Upper lobe of left lung (tissue), 6 donors: ENCODE measurements at regions not wholly inside any gene's neighbourhood (a gene's known extent, or its start where the extent isn't known, plus 50 kb on each side); places are given as distances from the start of the nearest gene placed in this dataset.
"Not testable (repeated sequence)": the region's sequence is repeated elsewhere in the genome, so short reads cannot be mapped to it uniquely, and the experiment has no call there.

Experiments used
- ATAC-seq, 2 donors: fragments of 200-7000 bp; cut with Tn5 transposase; one replicate each; pipeline ENCODE4 v1.9.1; 2022; ENCODE audit warnings: mild to moderate bottlenecking in 2 of 2, moderate library complexity in 2 of 2; ENCODE audit not compliant: low FRiP score in 2 of 2
- DNase-seq, 2 donors: peaks; one replicate each; pipeline ENCODE4 v3.0.0-alpha.2; 2019 to 2020
- H3K27ac ChIP-seq, 4 donors: fragments of 200-600 bp; sonication (generic); one replicate each; pipeline ENCODE4 v1.5.1; 2016 to 2019
- H3K27me3 ChIP-seq, 4 donors: fragments of 200-600 bp; sonication (generic); one replicate each; pipeline ENCODE4 v1.5.1; 2017 to 2019
- H3K36me3 ChIP-seq, 4 donors: fragments of 200-600 bp; sonication (generic); one replicate each; pipeline ENCODE4 v1.5.1; 2016 to 2019
- H3K4me1 ChIP-seq, 4 donors: fragments of 200-600 bp; sonication (generic); one replicate each; pipeline ENCODE4 v1.5.1; 2018 to 2019
- H3K4me3 ChIP-seq, 4 donors: fragments of 200-600 bp; sonication (generic); one replicate each; pipeline ENCODE4 v1.5.1; 2017 to 2019; ENCODE audit warnings: mild to moderate bottlenecking in 2 of 4, moderate library complexity in 1 of 4
- H3K9me3 ChIP-seq, 4 donors: fragments of 200-600 bp; sonication (generic); one replicate each; pipeline ENCODE4 v1.5.1; 2018 to 2019
- CTCF ChIP-seq, 6 experiments: fragments of 450-650 bp in 4 of 6; fragments of 200-600 bp in 2 of 6; sonication (generic) in 2 of 6; IDR thresholded peaks; one replicate each; pipeline ENCODE4 v1.5.1; 2016 to 2019; ENCODE audit warnings: antibody characterized with exemption in 6 of 6
- EP300 ChIP-seq, 4 donors: sonication (generic); formaldehyde crosslinking; IDR thresholded peaks; one replicate each; pipeline ENCODE4 v1.5.1; 2017; ENCODE audit warnings: antibody characterized with exemption in 4 of 4, control low read depth in 2 of 4
- POLR2A ChIP-seq, 4 donors: fragments of 450-650 bp; IDR thresholded peaks; one replicate each; pipeline ENCODE4 v1.5.1; 2016 to 2017; ENCODE audit warnings: antibody characterized with exemption in 4 of 4, mild to moderate bottlenecking in 2 of 4
- POLR2AphosphoS5 ChIP-seq, 2 donors: sonication (generic); formaldehyde crosslinking; IDR thresholded peaks; one replicate each; pipeline ENCODE4 v1.5.1; 2017; ENCODE audit warnings: antibody characterized with exemption in 2 of 2
- WGBS, 2 donors: methylation state at CpG; one replicate each; pipeline ENCODE4 v1.1.5; 2017 to 2018; 5-methylcytosine and 5-hydroxymethylcytosine counted together
- donor health status: DM: no; HTN: no; CAD: no; lungs with moderate emphysema.
- donor health status: DM: no; HTN: yes; CAD: no; lungs with severe emphysema.

- Histone ChIP-seq H3K4me1 (no peaks in the 10 kb centered on the region), H3K4me3 (no peak overlapping the region), H3K27ac (no peak overlapping the region), H3K36me3 (no peaks in the 10 kb centered on the region), H3K9me3 (no peaks in the 10 kb centered on the region), H3K27me3 (no peaks in the 10 kb centered on the region)
- WGBS, 2 donors, result 58 to 69% methylated on average over 6 of the region's 6 CpGs
- ATAC-seq, result no peak
- TF ChIP-seq EP300 (IDR thresholded peaks at IDR 0.05), result no peak
- no peak for DNase-seq
Measured at GRCh38 chr10:117761695-117762094, 219.1 kb downstream of the EMX2 start.

GRCh38 chr10:117762126-117762818 lies 219.7 kb downstream of the EMX2 start:
- Histone ChIP-seq H3K27ac (no peak overlapping the region), H3K27me3 (no peaks in the 10 kb centered on the region), H3K4me1 (no peaks in the 10 kb centered on the region), H3K4me3 (no peak overlapping the region), H3K36me3 (no peaks in the 10 kb centered on the region), H3K9me3 (no peaks in the 10 kb centered on the region)
- no peak for ATAC-seq
- TF ChIP-seq POLR2A (IDR thresholded peaks at IDR 0.05) (no peak), CTCF (IDR thresholded peaks at IDR 0.05) (no peak), EP300 (IDR thresholded peaks at IDR 0.05) (no peak), POLR2AphosphoS5 (IDR thresholded peaks at IDR 0.05) (no peak)
- no peak for DNase-seq
- WGBS, 2 donors, result 78 to 79% methylated on average over 14 of the region's 14 CpGs

GRCh38 chr10:117762819-117763172 lies 220.2 kb downstream of the EMX2 start:
- Histone ChIP-seq H3K27me3 (no peaks in the 10 kb centered on the region), H3K27ac (no peak overlapping the region), H3K4me3 (no peak overlapping the region), H3K36me3 (no peaks in the 10 kb centered on the region), H3K4me1 (no peaks in the 10 kb centered on the region), H3K9me3 (no peaks in the 10 kb centered on the region)
- DNase-seq (no peak), ATAC-seq (peak in 1 of 2 donors; percentile 41)
- no peak for TF ChIP-seq POLR2AphosphoS5 (IDR thresholded peaks at IDR 0.05)
- no peak for TF ChIP-seq EP300 (IDR thresholded peaks at IDR 0.05)
- no peak for TF ChIP-seq POLR2A (IDR thresholded peaks at IDR 0.05)
- no peak for TF ChIP-seq CTCF (IDR thresholded peaks at IDR 0.05)
- 65 to 69% methylated on average over 9 of the region's 9 CpGs for WGBS, 2 donors

- WGBS, 2 donors, result 78 to 82% methylated on average over 4 of the region's 4 CpGs
- H3K27me3 ChIP-seq, result no peaks in the 10 kb centered on the region
Measured at GRCh38 chr10:117763528-117763927, 221.0 kb downstream of the EMX2 start.

GRCh38 chr10:117768333-117769042 lies 225.9 kb downstream of the EMX2 start:
- H3K9me3 ChIP-seq, result no peaks in the 10 kb centered on the region
- no peaks in the 10 kb centered on the region for H3K27me3 ChIP-seq
- no peak overlapping the region for H3K4me3 ChIP-seq
- no peak overlapping the region for H3K27ac ChIP-seq
- no peak for TF ChIP-seq POLR2A (IDR thresholded peaks at IDR 0.05)
- H3K36me3 ChIP-seq, result no peaks in the 10 kb centered on the region
- ATAC-seq (no peak), DNase-seq (no peak)
- 95 to 96% methylated on average over 2 of the region's 2 CpGs for WGBS, 2 donors
- no peaks in the 10 kb centered on the region for H3K4me1 ChIP-seq

More at GRCh38 chr10:117763528-117763927, 221.0 kb downstream of the EMX2 start:
- no peak overlapping the region for H3K4me3 ChIP-seq
- no peaks in the 10 kb centered on the region for H3K36me3 ChIP-seq
- TF ChIP-seq POLR2A (IDR thresholded peaks at IDR 0.05), result no peak
- TF ChIP-seq POLR2AphosphoS5 (IDR thresholded peaks at IDR 0.05), result no peak
- no peak for TF ChIP-seq CTCF (IDR thresholded peaks at IDR 0.05)
- TF ChIP-seq EP300 (IDR thresholded peaks at IDR 0.05), result no peak
- ATAC-seq, result no peak
- no peaks in the 10 kb centered on the region for H3K4me1 ChIP-seq
- no peaks in the 10 kb centered on the region for H3K9me3 ChIP-seq
- H3K27ac ChIP-seq, result no peak overlapping the region
- no peak for DNase-seq

GRCh38 chr10:117775526-117775925 lies 233.0 kb downstream of the EMX2 start:
- DNase-seq (no peak), ATAC-seq (no peak)
- Histone ChIP-seq H3K4me1 (no peaks in the 10 kb centered on the region), H3K27me3 (no peaks in the 10 kb centered on the region), H3K4me3 (no peak overlapping the region), H3K36me3 (no peaks in the 10 kb centered on the region), H3K9me3 (no peaks in the 10 kb centered on the region), H3K27ac (no peak overlapping the region)
- WGBS, 2 donors, result 93 to 95% methylated on average over 3 of the region's 3 CpGs
- TF ChIP-seq POLR2A (IDR thresholded peaks at IDR 0.05), result no peak
- TF ChIP-seq CTCF (IDR thresholded peaks at IDR 0.05), result no peak
- no peak for TF ChIP-seq POLR2AphosphoS5 (IDR thresholded peaks at IDR 0.05)
- no peak for TF ChIP-seq EP300 (IDR thresholded peaks at IDR 0.05)

- not testable (repeated sequence) for H3K4me1 ChIP-seq, DNase-seq, H3K36me3 ChIP-seq, ATAC-seq, H3K4me3 ChIP-seq, H3K27me3 ChIP-seq, H3K9me3 ChIP-seq, H3K27ac ChIP-seq
- 76 to 88% methylated on average over 5 of the region's 5 CpGs for WGBS, 2 donors
Measured at GRCh38 chr10:117777222-117777621, 234.7 kb downstream of the EMX2 start.
